ENCODE measurements at regions not wholly inside any gene's neighbourhood (a gene's known extent, or its start where the extent isn't known, plus 50 kb on each side); places are given as distances from the start of the nearest gene placed in this dataset.

GRCh38 chr4:96531836-96532235 lies 691.9 kb downstream of the PDHA2 start:
- H3K27ac Mint-ChIP-seq: no peak overlapping the region
- no peaks in the 10 kb centered on the region for H3K4me1 Mint-ChIP-seq
- H3K9me3 Mint-ChIP-seq: peaks cover 8% of the 10 kb centered on the region
- no peak overlapping the region for H3K4me3 Mint-ChIP-seq
- no peaks in the 10 kb centered on the region for H3K27me3 Mint-ChIP-seq
- DNase-seq: no peak
- no peaks in the 10 kb centered on the region for H3K36me3 Mint-ChIP-seq
- CTCF ChIA-PET: no interaction called here

DNA sequence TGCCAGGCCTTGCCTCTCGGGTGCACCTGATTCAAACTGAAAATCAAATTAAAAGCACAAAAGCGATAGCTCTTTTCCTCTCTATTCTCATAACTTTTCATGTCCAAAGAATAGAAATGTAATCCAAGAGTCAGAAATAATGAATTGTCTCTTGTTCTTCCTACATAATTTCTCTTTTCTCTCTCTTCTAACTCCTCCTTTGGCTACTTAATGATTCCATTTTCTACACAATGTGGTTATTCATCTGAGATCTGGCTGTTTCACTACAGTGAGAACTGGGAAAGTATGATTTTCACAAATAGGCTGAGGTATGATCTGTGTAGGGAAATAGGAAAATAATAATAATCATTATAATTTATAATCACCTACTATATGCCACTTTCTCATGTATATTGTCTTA lies 703.5 kb downstream of the PDHA2 start:
- no peaks in the 10 kb centered on the region for H3K4me1 Mint-ChIP-seq
- no peaks in the 10 kb centered on the region for H3K36me3 Mint-ChIP-seq
- H3K27me3 Mint-ChIP-seq: no peaks in the 10 kb centered on the region
- CTCF ChIA-PET: no interaction called here
- H3K27ac Mint-ChIP-seq: no peak overlapping the region
- no peak overlapping the region for H3K4me3 Mint-ChIP-seq
- H3K9me3 Mint-ChIP-seq: peaks cover 2% of the 10 kb centered on the region
- DNase-seq: no peak

DNA sequence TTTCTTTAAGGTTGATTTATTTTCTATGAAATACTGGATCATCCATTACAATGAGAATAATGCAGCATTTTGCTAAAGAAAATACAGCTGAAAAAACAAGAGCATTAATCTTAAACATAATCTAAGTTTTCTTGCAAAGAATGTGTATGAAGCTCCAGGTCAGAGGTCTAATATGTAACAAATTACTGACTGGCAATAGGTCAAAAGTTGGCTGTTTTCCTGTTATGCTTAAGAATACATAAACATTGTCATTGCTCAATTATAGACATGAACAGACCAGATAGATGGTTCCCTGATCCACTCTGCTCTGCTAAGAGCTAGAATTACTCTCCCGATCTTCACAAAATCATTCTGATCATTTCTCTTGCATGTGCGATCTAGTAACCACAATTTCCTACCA lies 718.6 kb downstream of the PDHA2 start:
- no peaks in the 10 kb centered on the region for H3K36me3 Mint-ChIP-seq
- no peak overlapping the region for H3K27ac Mint-ChIP-seq
- no peak overlapping the region for H3K4me3 Mint-ChIP-seq
- no peak for DNase-seq
- H3K9me3 Mint-ChIP-seq: no peaks in the 10 kb centered on the region
- no peaks in the 10 kb centered on the region for H3K4me1 Mint-ChIP-seq
- CTCF ChIA-PET: no interaction called here
- no peaks in the 10 kb centered on the region for H3K27me3 Mint-ChIP-seq

DNA sequence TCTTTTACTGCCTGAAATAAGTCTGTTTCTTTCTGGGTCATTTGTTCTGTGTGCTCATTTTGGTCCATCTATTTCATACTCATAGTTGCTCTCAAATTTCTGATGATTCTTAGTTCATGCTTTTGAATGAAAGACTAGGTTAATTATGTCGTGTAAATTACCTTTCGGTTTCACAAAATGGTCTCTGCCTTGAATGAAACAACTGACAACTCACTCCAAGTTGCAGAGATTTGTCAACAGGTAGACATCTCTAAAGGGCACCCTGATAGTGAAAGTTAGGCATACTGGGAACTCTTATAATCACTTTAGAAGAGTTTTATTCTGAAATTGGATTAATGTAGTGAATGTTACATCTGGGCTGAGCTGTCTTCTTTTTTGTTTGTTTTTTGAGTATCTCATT lies 726.9 kb downstream of the PDHA2 start:
- H3K27ac Mint-ChIP-seq: no peak overlapping the region
- CTCF ChIA-PET: no interaction called here
- H3K4me3 Mint-ChIP-seq: no peak overlapping the region
- no peaks in the 10 kb centered on the region for H3K27me3 Mint-ChIP-seq
- DNase-seq: no peak
- H3K4me1 Mint-ChIP-seq: no peaks in the 10 kb centered on the region
- no peaks in the 10 kb centered on the region for H3K36me3 Mint-ChIP-seq
- H3K9me3 Mint-ChIP-seq: no peaks in the 10 kb centered on the region

DNA sequence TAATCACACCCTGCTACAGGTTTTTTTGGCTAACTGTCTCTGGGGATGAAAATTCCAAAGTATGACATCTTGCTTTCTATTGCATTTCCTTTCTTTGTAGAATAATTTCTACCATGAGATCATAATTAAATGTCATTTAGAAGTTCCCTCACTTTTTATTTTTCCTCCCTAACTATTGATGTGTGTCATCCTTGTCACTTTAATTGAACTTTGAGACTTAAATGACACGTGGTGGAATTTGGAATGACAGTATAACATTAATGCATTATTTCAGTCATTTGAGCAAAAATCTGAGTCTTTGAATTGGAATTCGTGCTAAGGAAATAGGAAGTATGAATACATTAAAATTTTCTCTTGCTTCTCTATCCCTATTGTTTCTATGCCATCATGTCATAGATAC lies 745.4 kb downstream of the PDHA2 start:
- Mint-ChIP-seq H3K36me3 (no peaks in the 10 kb centered on the region), H3K4me1 (no peaks in the 10 kb centered on the region), H3K27me3 (no peaks in the 10 kb centered on the region), H3K9me3 (peaks cover 8% of the 10 kb centered on the region), H3K4me3 (no peak overlapping the region), H3K27ac (no peak overlapping the region)
- no peak for DNase-seq
- CTCF ChIA-PET: no interaction called here

DNA sequence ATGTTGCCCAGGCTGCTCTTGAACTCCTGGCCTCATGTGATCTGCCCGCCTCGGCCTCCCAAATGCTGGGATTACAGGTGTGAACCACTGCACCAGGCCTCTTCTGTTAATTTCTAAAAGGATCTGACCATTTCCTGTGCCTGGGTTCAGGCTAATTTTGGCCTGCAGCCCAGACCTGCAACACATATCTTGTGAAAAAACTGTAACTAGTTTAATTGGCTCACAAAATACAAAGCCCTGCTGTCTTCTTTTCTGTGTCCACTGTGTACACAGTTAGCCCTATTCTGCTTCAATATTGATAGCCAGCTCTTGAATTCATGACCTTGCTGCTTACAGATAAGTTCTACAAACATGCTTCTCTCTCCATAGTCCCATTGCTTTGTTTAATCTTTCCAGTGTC lies 753.5 kb downstream of the PDHA2 start:
- no peak overlapping the region for H3K4me3 Mint-ChIP-seq
- H3K9me3 Mint-ChIP-seq: peaks cover 7% of the 10 kb centered on the region
- DNase-seq: no peak
- no peaks in the 10 kb centered on the region for H3K36me3 Mint-ChIP-seq
- H3K27ac Mint-ChIP-seq: no peak overlapping the region
- H3K4me1 Mint-ChIP-seq: no peaks in the 10 kb centered on the region
- CTCF ChIA-PET: no interaction called here
- no peaks in the 10 kb centered on the region for H3K27me3 Mint-ChIP-seq

DNA sequence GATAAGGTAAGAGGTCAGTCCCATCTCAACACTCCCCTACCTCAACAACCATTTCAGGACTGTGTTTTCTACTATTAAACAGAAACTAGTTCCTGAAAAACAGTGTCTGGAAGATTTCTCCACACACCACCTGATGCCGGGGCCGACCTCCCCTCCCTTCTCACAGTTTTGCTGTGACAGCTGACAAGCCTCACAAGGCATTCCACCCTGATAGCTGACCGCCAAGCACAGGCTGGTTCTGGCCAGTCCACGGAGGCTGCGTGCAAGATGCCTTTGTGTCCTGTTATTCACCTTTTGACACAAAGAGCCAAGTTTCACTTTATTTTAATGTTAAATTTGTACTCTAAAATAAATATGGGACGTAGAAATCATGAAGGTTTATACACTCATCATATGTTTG lies 758.6 kb downstream of the PDHA2 start:
- DNase-seq: no peak
- Mint-ChIP-seq H3K4me1 (no peaks in the 10 kb centered on the region), H3K9me3 (no peaks in the 10 kb centered on the region), H3K4me3 (no peak overlapping the region), H3K27ac (no peak overlapping the region), H3K36me3 (no peaks in the 10 kb centered on the region), H3K27me3 (no peaks in the 10 kb centered on the region)
- CTCF ChIA-PET: no interaction called here

DNA sequence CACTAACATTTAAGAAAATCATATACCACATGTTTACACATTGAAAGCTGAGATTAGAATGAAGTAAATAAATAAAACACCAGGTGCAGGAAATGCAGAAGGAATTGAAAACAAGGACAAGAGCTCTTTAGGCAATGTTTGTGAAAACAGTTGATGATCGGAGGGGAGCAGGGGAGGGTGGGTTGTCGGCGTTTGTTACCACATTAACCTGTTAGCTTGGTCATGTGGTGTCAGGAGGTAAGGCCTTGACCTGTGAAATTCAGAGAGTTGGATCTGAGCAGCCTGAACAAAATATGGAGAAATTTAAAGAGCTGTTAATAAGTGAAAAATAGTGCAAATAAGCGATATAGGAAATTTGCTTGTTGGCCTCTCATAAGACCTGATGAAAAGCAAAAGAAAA lies 759.9 kb downstream of the PDHA2 start:
- H3K4me3 Mint-ChIP-seq: no peak overlapping the region
- H3K4me1 Mint-ChIP-seq: no peaks in the 10 kb centered on the region
- CTCF ChIA-PET: no interaction called here
- no peaks in the 10 kb centered on the region for H3K9me3 Mint-ChIP-seq
- H3K27me3 Mint-ChIP-seq: no peaks in the 10 kb centered on the region
- H3K36me3 Mint-ChIP-seq: no peaks in the 10 kb centered on the region
- peak overlapping the region; percentile 14 for H3K27ac Mint-ChIP-seq
- no peak for DNase-seq

GRCh38 chr4:96602661-96603060 lies 762.8 kb downstream of the PDHA2 start:
- Mint-ChIP-seq H3K36me3 (no peaks in the 10 kb centered on the region), H3K4me1 (no peaks in the 10 kb centered on the region), H3K9me3 (no peaks in the 10 kb centered on the region), H3K27me3 (no peaks in the 10 kb centered on the region), H3K27ac (no peak overlapping the region), H3K4me3 (no peak overlapping the region)
- DNase-seq: no peak
- CTCF ChIA-PET: no interaction called here

GRCh38 chr4:96603641-96604040 lies 763.7 kb downstream of the PDHA2 start:
- peaks cover 3% of the 10 kb centered on the region for H3K9me3 Mint-ChIP-seq
- CTCF ChIA-PET: no interaction called here
- H3K27ac Mint-ChIP-seq: peak overlapping the region; percentile 16
- H3K4me1 Mint-ChIP-seq: no peaks in the 10 kb centered on the region
- DNase-seq: no peak
- H3K4me3 Mint-ChIP-seq: no peak overlapping the region
- H3K27me3 Mint-ChIP-seq: no peaks in the 10 kb centered on the region
- H3K36me3 Mint-ChIP-seq: no peaks in the 10 kb centered on the region

GRCh38 chr4:96606451-96606850 lies 766.6 kb downstream of the PDHA2 start:
- CTCF ChIA-PET: no interaction called here
- Mint-ChIP-seq H3K36me3 (no peaks in the 10 kb centered on the region), H3K27ac (no peak overlapping the region), H3K9me3 (peaks cover 3% of the 10 kb centered on the region), H3K4me1 (no peaks in the 10 kb centered on the region), H3K27me3 (no peaks in the 10 kb centered on the region), H3K4me3 (no peak overlapping the region)
- no peak for DNase-seq

DNA sequence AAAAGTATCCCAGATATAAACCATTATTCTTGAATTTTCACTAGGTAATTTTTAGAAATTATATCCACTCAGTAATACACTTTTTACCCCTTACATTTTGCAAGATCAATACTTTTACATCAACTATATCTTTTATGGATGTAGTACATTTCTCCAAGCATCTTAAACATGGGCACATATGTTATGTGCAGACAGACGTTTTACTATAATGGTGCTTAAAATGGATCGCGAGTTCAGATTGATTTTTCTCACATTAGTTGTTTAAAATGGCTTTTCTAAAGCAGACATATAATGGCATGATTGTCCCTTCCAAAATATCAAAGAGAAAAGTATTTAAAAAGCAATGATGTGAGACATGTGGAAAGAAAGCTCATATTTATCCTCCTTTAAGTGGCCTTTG lies 786.1 kb downstream of the PDHA2 start:
- no peaks in the 10 kb centered on the region for H3K4me1 Mint-ChIP-seq
- no peaks in the 10 kb centered on the region for H3K27me3 Mint-ChIP-seq
- CTCF ChIA-PET: no interaction called here

DNA sequence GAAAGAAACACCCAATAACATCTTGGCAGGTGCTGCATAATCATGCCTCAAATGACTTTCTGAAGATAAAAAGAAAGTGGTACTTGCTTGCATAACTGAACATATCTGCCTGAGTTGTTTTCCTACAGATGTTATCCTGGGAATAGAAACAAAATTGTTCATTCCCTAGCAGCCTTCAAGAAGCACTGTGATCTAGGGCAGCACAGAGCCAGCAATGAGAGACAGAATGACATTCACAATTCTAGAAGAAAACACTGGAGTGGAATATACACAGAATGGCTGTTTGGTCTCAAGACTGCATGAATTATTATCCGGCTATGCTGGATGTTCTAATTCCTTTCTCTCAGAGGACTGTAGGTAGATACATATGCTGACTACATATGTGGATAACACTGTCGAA lies 790.9 kb downstream of the PDHA2 start:
- Mint-ChIP-seq H3K4me1 (no peaks in the 10 kb centered on the region), H3K27me3 (no peaks in the 10 kb centered on the region), H3K4me3 (no peak overlapping the region), H3K27ac (no peak overlapping the region), H3K36me3 (no peaks in the 10 kb centered on the region), H3K9me3 (peaks cover 2% of the 10 kb centered on the region)
- CTCF ChIA-PET: no interaction called here
- DNase-seq: no peak

More for the DNA sequence above, 786.1 kb downstream of the PDHA2 start:
- no peak overlapping the region for H3K4me3 Mint-ChIP-seq
- no peak overlapping the region for H3K27ac Mint-ChIP-seq
- H3K36me3 Mint-ChIP-seq: no peaks in the 10 kb centered on the region
- H3K9me3 Mint-ChIP-seq: peaks cover 2% of the 10 kb centered on the region
- no peak for DNase-seq

DNA sequence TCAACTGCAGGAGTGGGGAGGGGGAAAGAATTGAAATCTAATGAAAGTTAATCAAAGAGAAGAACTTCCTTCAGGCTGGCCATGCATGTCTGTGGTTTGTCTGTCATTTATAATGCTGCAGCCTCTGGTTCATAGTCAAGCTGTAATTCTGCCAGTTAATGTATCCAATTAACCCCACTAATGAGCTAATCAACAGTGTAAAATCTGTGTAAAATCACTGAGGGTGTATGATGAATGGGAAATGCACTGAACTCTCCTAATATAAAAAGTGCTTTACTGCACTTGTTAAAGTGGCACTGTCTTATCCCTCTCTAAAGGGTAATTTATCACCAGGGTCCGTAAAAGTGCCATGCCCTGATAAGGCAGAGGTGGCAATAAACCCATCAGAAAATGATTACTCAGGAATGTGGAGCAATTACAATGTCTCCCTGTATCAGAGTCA lies 798.1 kb downstream of the PDHA2 start:
- Mint-ChIP-seq H3K9me3 (peaks cover 3% of the 10 kb centered on the region), H3K36me3 (no peaks in the 10 kb centered on the region), H3K4me3 (no peak overlapping the region), H3K4me1 (no peaks in the 10 kb centered on the region), H3K27me3 (no peaks in the 10 kb centered on the region), H3K27ac (no peak overlapping the region)
- no peak for DNase-seq
- CTCF ChIA-PET: no interaction called here

GRCh38 chr4:96639932-96640331 lies 800.0 kb downstream of the PDHA2 start:
- H3K27me3 Mint-ChIP-seq: no peaks in the 10 kb centered on the region
- no peak for DNase-seq
- CTCF ChIA-PET: no interaction called here
- no peak overlapping the region for H3K4me3 Mint-ChIP-seq
- no peaks in the 10 kb centered on the region for H3K4me1 Mint-ChIP-seq
- H3K27ac Mint-ChIP-seq: no peak overlapping the region
- H3K36me3 Mint-ChIP-seq: no peaks in the 10 kb centered on the region
- H3K9me3 Mint-ChIP-seq: peaks cover 3% of the 10 kb centered on the region

- no peaks in the 10 kb centered on the region for H3K27me3 Mint-ChIP-seq
- H3K9me3 Mint-ChIP-seq: no peaks in the 10 kb centered on the region
- H3K4me3 Mint-ChIP-seq: no peak overlapping the region
- no peaks in the 10 kb centered on the region for H3K36me3 Mint-ChIP-seq
- no peak for DNase-seq
- H3K4me1 Mint-ChIP-seq: no peaks in the 10 kb centered on the region
- CTCF ChIA-PET: no interaction called here
- no peak overlapping the region for H3K27ac Mint-ChIP-seq
Observed at GRCh38 chr4:96642490-96642889, 802.6 kb downstream of the PDHA2 start.
